ENCODE measurements at regions not wholly inside any gene's neighbourhood (a gene's known extent, or its start where the extent isn't known, plus 50 kb on each side); places are given as distances from the start of the nearest gene placed in this dataset.

- no peaks in the 10 kb centered on the region for H3K36me3 ChIP-seq
- H3K27me3 ChIP-seq: no peaks in the 10 kb centered on the region
- no peak for ATAC-seq
- DNase-seq: no peak
- intact Hi-C loops (cut with DNase I): no loop called here
- H3K4me1 ChIP-seq: peaks cover 0 to 11% (median 4%) of the 10 kb centered on the region in 9 donors
- no peak for TF ChIP-seq CTCF (IDR thresholded peaks at IDR 0.05)
- WGBS, 2 donors: 72 to 80% methylated on average over 8 of the region's 8 CpGs
- no peak overlapping the region for H3K4me3 ChIP-seq
- no peak overlapping the region for H3K27ac ChIP-seq
- H3K9me3 ChIP-seq: no peaks in the 10 kb centered on the region
These were observed 142.0 kb upstream of the SLC28A3 start for GRCh38 chr9:84482607-84483006.

GRCh38 chr9:84484172-84484571 is 143.6 kb upstream of the SLC28A3 start:
- WGBS, 2 donors: 81 to 86% methylated on average over 6 of the region's 6 CpGs
- DNase-seq (no peak), ATAC-seq (no peak)
- Histone ChIP-seq H3K4me3 (no peak overlapping the region), H3K4me1 (peaks cover 0 to 11% (median 4%) of the 10 kb centered on the region in 9 donors), H3K9me3 (no peaks in the 10 kb centered on the region), H3K27ac (no peak overlapping the region), H3K27me3 (peaks cover 0 to 5% (median 0%) of the 10 kb centered on the region in 7 donors), H3K36me3 (no peaks in the 10 kb centered on the region)
- no peak for TF ChIP-seq CTCF (IDR thresholded peaks at IDR 0.05)
- intact Hi-C loops (cut with DNase I): no loop called here

GRCh38 chr9:84485539-84485938 is 145.0 kb upstream of the SLC28A3 start:
- ATAC-seq (no peak), DNase-seq (no peak)
- no peak overlapping the region for H3K4me3 ChIP-seq
- H3K4me1 ChIP-seq: peaks cover 0 to 11% (median 4%) of the 10 kb centered on the region in 9 donors
- peaks cover 0 to 5% (median 0%) of the 10 kb centered on the region in 7 donors for H3K27me3 ChIP-seq
- intact Hi-C loops (cut with DNase I): no loop called here
- no peak overlapping the region for H3K27ac ChIP-seq
- no peaks in the 10 kb centered on the region for H3K36me3 ChIP-seq
- 83 to 87% methylated on average over 2 of the region's 2 CpGs for WGBS, 2 donors
- TF ChIP-seq CTCF (IDR thresholded peaks at IDR 0.05): no peak
- H3K9me3 ChIP-seq: no peaks in the 10 kb centered on the region

GRCh38 chr9:84486663-84487062 is 146.1 kb upstream of the SLC28A3 start:
- H3K27ac ChIP-seq: no peak overlapping the region
- H3K4me3 ChIP-seq: no peak overlapping the region
- intact Hi-C loops (cut with DNase I): no loop called here
- no peaks in the 10 kb centered on the region for H3K9me3 ChIP-seq
- H3K27me3 ChIP-seq: peaks cover 0 to 5% (median 0%) of the 10 kb centered on the region in 7 donors
- TF ChIP-seq CTCF (IDR thresholded peaks at IDR 0.05): no peak
- H3K36me3 ChIP-seq: no peaks in the 10 kb centered on the region
- peaks cover 0 to 8% (median 4%) of the 10 kb centered on the region in 9 donors for H3K4me1 ChIP-seq
- 72 to 77% methylated on average over 1 of the region's 1 CpG for WGBS, 2 donors
- no peak for DNase-seq
- no peak for ATAC-seq
